ENCODE measurements at regions not wholly inside any gene's neighbourhood (a gene's known extent, or its start where the extent isn't known, plus 50 kb on each side); places are given as distances from the start of the nearest gene placed in this dataset.

GRCh38 chr2:41414486-41415230 is 633.2 kb upstream of the PKDCC start:
- DNase-seq, result no peak

GRCh38 chr2:41417511-41417910 is 630.3 kb upstream of the PKDCC start:
- no peak for DNase-seq

GRCh38 chr2:41420219-41420618 is 627.6 kb upstream of the PKDCC start:
- DNase-seq, result no peak

GRCh38 chr2:41420872-41421271 is 626.9 kb upstream of the PKDCC start:
- no peak for DNase-seq

DNA sequence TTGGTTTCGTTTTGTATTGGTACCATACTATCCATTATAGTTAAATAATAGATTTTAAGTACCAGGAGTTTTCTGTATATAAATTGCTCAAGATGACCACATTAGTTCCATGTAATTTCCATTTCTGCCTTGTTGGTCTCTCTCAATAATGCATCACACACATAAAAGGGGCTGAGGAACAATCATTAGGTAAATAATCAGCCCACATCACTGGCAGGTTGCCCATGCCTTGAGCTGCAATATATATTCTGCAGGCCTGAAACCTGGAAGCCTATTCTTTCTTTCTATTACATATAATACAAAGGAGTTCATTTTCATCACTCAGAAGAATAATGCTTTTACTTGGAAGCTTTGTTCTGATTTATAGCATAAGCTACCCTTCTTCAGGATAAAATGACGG is 616.1 kb upstream of the PKDCC start:
- peak; percentile 98 for DNase-seq

DNA sequence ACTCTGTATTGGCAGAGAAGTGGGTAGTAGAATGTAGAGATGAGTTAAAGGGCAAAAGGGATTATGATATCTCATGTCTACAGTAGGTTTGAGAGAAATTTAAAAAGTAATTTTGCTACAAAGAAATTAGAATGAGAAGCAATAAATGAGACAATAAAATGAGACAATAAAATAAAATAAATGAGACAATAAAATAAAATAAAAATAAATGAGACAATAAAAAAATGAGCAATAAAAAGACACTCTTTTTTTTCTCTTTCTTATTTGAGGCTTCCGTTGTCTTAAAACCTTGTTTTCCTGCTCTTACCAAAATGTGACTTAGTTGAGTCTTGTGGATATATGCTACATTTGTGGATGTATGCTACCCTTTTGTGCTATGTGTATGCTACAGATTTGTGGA is 615.4 kb upstream of the PKDCC start:
- no peak for DNase-seq

DNA sequence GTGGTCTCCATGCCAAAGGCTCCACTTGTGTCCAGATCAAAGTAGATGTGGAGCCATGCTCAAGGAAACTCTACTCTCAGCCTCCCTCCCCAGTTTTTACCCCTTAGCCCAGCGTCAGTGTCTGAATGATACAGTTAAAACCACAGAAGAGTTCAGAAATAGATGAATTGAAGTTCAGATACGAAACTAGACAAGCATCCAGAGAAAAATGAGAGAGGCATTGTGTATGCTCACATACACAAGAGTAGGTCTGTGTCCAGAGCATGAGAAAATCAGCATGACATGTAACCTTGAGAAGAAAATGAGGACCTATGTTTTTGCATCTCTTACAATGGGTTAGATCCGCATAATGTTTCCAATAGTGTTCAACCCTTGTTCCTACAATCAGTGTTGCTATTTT is 612.8 kb upstream of the PKDCC start:
- no peak for DNase-seq

- no peak for DNase-seq
Measured at GRCh38 chr2:41441958-41442357, 605.9 kb upstream of the PKDCC start.

DNA sequence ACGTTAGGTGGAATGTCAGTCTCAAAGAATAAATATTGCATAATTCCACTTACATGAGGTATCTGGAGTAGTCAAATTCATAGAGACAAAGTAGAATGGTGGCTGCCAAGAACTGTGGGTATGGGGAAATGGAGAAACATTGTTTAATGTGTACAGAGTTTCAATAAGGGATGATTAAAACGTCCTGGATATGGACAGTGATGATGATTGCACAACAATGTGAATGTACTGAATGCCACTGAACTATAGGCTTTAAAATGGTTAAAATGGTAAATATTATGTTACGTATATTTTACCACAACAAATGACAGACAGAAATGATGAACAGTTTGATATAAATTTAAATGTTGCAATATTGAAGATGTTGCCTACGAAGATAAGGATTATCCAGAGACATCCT is 602.0 kb upstream of the PKDCC start:
- DNase-seq, result no peak

DNA sequence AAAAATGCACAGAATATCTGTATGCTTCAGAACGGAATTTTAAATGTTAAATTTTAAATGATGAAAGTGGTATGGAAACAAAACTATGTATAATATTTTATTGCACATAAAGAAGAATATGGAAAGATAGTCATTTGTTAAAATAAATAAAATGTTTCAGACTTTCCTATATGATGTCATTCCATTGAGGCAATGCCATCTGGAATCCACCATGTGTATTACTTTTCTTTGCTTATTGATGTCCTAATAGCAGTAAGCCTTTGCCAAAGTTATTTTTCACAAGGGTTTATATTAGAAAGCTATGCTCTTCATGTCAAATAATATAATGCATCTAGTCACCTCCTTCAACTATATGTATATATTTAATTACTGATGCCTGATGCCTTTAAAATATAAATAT is 601.6 kb upstream of the PKDCC start:
- no peak for DNase-seq

DNA sequence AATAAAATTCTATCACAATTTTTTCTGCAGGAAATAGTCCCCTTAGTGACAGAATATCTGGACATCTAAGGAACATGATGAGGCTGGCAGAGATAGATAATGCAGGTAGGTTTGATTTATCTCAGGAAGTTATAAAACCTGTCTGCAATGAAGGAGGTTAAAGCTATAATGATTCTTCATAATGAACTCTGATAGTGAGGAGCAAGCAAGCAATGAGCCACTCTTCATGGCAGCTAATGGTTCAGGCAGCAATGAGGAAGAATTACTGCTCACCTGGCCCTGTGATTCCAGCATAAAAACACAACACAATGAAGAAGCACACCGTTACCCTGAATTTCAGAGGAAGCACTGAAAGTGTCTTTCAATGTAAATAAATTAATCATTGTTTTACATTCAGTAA is 599.6 kb upstream of the PKDCC start:
- DNase-seq, result no peak

GRCh38 chr2:41457026-41457425 is 590.8 kb upstream of the PKDCC start:
- DNase-seq, result no peak

DNA sequence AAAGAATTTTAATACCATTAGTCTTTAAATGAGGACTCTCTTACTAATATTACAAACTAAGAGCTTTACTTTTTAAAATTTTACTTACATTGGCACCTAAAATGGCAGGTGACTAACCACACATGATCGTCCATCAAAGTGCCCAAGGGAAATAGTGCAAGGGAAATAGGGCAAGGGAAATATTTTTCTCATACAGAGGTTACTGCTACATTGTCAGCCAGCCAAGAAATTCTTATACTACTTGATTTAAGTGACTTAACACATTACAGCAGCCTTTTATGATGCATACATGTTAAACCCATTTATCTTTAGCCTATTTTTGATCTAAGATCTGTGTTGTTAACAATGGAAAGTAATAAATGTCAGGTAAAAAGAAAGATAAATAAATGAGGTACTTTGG is 587.2 kb upstream of the PKDCC start:
- no peak for DNase-seq

DNA sequence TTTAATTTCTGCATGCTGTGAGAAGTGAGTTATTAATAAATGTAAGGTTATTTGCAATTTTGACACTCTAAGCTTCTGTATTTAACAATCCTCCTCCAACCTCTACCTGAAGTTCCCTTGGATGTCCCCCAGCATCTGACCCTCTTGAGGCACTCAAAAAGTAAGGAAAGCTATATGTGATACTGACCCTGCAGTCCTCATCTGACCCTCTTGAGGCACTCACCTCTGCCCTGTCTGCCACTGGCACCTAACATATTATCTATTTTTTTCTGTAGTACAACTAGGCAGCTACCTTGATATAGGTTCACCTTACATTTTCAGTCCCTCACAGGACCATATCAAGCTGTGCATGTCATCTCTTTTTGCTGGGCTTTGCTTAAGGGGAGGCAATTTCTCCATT is 583.4 kb upstream of the PKDCC start:
- no peak for DNase-seq

GRCh38 chr2:41475959-41476358 is 571.9 kb upstream of the PKDCC start:
- DNase-seq, result no peak

DNA sequence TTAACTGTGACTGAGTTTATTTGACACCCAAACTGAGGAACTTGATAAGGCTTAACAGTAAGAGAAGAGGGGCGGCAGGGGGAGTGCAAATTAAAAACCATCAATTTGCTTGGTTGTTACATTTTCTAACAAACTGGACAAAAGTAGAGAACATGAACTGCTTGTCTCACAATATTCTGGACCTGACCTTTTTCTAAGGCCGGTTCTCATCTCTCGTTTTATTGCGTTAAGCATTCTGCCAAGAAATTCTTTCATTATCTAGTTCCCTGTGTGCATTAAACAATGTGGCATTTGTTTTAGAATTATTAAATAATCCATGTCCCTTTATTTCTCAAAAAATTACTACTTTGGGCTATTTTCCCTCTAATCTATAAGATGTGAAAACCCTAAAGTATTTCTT is 565.2 kb upstream of the PKDCC start:
- no peak for DNase-seq

DNA sequence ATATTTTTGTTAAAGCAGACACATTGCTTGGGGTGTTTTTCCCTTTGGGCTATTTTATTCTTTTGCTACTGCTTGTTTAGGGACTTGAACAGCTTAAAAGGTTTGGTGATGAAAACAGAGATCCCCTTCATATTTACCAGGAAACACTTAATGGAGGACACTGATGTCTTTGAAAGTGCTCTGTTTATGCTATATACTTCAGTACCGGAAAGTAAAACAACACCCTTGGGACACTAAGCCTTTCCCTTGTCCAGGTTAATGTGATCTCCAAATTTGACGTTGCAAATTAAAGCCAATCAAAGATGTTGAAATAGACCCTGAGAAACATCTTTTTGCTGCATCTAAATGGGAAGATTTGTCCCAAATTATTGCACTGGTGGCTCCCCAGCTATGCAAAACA is 564.6 kb upstream of the PKDCC start:
- DNase-seq, result no peak

DNA sequence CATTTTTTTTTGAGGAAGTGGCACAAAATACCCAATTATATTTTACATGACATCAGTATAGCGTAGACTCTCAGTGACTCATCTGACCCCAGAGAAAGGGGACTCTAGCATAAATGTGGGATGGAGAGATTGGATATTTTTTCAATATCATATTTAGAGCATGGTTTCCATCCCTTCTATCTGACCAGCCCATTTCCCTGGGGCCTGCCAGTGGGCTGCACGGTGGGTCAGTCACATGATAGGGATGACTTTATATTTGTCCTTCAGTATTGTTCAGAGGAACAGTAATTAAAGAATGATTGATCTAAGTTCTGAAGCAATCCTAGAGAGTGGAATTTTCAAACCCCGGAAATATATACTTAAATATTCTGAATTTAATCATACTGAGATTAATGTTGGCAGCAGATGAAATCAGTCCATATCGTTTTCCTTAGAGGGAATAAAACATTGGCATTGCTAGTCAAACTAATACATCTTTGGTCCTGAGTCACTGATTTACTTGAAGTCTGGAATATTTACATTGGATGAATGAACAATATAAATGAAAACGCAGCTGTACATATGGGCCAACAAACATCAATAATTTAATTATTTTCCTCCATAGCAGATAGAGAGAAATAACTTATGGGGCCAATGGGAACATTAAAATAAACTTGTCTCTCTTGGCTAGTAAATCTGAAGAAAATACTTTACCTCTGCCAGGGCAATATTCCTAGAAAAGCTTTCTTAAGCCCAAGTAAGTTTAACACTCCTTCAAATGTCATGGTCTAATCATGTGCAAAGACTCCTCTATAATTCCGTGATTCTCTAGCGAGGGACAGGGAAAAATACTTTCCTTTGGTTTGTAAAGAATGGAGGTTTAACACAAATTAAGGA is 563.6 kb upstream of the PKDCC start:
- DNase-seq, result no peak

- no peak for DNase-seq
Measured at GRCh38 chr2:41484858-41485234, 563.0 kb upstream of the PKDCC start.

GRCh38 chr2:41486948-41487347 is 560.9 kb upstream of the PKDCC start:
- DNase-seq, result no peak

DNA sequence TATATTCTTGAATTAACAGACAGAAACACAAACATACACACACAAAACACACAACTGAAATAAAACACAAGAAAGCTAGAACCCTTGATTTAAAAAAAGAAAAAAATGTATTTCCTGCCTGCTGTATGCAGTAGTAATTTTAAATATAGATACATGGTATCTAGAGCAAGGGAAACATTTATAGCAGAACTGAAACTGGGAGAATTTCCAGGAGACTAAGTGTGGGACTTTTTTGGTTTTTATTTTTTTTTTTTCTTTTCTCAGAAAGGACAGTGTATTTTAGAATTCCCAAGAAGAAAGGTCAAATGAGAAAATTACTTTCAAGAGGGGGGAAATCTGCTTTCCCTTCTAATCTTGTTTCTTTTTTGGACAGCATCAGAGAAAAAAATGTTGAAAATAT is 558.9 kb upstream of the PKDCC start:
- no peak for DNase-seq

GRCh38 chr2:41489638-41490037 is 558.2 kb upstream of the PKDCC start:
- DNase-seq, result no peak

DNA sequence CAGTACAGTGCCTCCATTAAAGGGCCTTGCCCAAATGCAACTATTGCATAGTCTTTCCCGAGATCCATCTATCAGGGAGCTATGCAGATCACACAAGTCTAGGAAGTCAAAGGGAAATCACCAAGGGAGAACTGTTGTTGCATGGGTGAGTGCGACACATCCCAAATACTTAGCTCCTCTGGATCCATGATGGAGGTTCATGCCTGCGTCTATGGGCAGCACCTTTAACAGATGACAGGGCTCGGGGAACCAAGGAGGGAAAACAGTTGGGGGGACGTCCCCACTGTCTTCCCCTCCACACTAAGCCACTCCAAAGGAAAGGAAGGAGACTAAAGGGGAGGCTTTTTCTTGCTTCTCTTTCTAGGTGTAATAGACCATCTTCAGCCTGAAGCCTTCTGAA is 552.8 kb upstream of the PKDCC start:
- DNase-seq, result no peak

- no peak for DNase-seq
Measured at GRCh38 chr2:41496908-41497307, 550.9 kb upstream of the PKDCC start.

DNA sequence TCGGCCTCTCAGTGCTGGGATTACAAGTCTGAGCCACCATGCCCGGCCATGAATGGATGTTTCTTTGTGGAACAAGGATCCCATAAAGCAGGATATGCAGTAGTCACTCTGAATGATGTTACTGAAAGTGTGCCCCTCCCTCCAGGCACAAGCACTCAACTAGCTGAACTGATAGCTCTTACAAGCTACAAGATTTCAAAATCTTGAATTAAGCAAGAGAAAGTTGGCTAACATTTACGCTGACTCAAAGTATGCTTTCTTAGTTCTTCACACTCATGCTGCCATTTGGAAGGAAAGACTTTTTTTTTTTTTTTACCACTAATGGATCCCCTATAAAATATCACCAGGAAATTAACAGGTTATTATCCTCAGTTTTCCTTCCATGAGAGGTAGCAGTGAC is 549.0 kb upstream of the PKDCC start:
- no peak for DNase-seq
